ENCODE measurements at regions not wholly inside any gene's neighbourhood (a gene's known extent, or its start where the extent isn't known, plus 50 kb on each side); places are given as distances from the start of the nearest gene placed in this dataset.

- no peak for TF ChIP-seq POLR2A (IDR thresholded peaks at IDR 0.05)
- TF ChIP-seq, protein P1, sequence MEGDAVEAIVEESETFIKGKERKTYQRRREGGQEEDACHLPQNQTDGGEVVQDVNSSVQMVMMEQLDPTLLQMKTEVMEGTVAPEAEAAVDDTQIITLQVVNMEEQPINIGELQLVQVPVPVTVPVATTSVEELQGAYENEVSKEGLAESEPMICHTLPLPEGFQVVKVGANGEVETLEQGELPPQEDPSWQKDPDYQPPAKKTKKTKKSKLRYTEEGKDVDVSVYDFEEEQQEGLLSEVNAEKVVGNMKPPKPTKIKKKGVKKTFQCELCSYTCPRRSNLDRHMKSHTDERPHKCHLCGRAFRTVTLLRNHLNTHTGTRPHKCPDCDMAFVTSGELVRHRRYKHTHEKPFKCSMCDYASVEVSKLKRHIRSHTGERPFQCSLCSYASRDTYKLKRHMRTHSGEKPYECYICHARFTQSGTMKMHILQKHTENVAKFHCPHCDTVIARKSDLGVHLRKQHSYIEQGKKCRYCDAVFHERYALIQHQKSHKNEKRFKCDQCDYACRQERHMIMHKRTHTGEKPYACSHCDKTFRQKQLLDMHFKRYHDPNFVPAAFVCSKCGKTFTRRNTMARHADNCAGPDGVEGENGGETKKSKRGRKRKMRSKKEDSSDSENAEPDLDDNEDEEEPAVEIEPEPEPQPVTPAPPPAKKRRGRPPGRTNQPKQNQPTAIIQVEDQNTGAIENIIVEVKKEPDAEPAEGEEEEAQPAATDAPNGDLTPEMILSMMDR (IDR thresholded peaks at IDR 0.05), result no peak
These were observed 766.3 kb downstream of the ZNF385D start for GRCh38 chr3:20984594-20985205.

Measured in thyroid gland (tissue), 4 donors.